H1 (cell line): ENCODE measurements at regions not wholly inside any gene's neighbourhood (a gene's known extent, or its start where the extent isn't known, plus 50 kb on each side); places are given as distances from the start of the nearest gene placed in this dataset.

ENCODE experiments used
- CTCF ChIA-PET: fragments of 300-600 bp; sonication (Branson Sonifier 250); formaldehyde crosslinking; loops from one replicate; lab custom pipeline; 2021; ENCODE audit not compliant: partially characterized antibody; lab: Charles Lee
- POLR2A ChIA-PET: fragments of 300-600 bp; sonication (Branson Sonifier 250); formaldehyde crosslinking; loops from one replicate; lab custom pipeline; 2021; ENCODE audit warnings: inconsistent platforms; ENCODE audit not compliant: partially characterized antibody; lab: Charles Lee
- DNase-seq, 2 experiments: peaks; one replicate each; pipeline versions ENCODE4 v3.0.0 to v3.0.0-alpha.2; 2010 to 2022; ENCODE audit warnings: low spot score in 2 of 2, low read depth in 1 of 2, mixed read lengths in 1 of 2
- FAIRE-seq: peaks from 2 replicates; lab custom pipeline; 2011; peaks lifted over from hg19 to GRCh38; lab: Jason Lieb, UNC
- H2AFZ ChIP-seq: 2 replicates; pipeline ENCODE4 v1.8.1; 2012; ENCODE audit warnings: low read length, inconsistent platforms
- H2AK5ac ChIP-seq: 2 replicates; pipeline ENCODE4 v1.6.1; 2013; ENCODE audit warnings: low read depth, low read length
- H2BK120ac ChIP-seq: replicated peaks from 2 replicates; pipeline ENCODE3; 2013; ENCODE audit warnings: low read depth, low read length, inconsistent platforms
- H2BK12ac ChIP-seq: 2 replicates; pipeline ENCODE4 v1.6.1; 2013; ENCODE audit warnings: low read depth, low read length
- H2BK15ac ChIP-seq: 2 replicates; pipeline ENCODE4 v1.6.1; 2013; ENCODE audit warnings: low read length
- H2BK20ac ChIP-seq: 2 replicates; pipeline ENCODE4 v1.6.1; 2013; ENCODE audit warnings: low read length
- H2BK5ac ChIP-seq: 2 replicates; pipeline ENCODE4 v1.6.1; 2013; ENCODE audit warnings: low read depth, low read length
- H3K14ac ChIP-seq: 2 replicates; pipeline ENCODE4 v1.6.1; 2013; ENCODE audit warnings: inconsistent platforms; ENCODE audit not compliant: insufficient read length
- H3K18ac ChIP-seq: 2 replicates; pipeline ENCODE4 v1.6.1; 2013; ENCODE audit warnings: low read length; ENCODE audit errors: extremely low read depth
- H3K23ac ChIP-seq: 2 replicates; pipeline ENCODE4 v1.6.1; 2013; ENCODE audit warnings: inconsistent platforms; ENCODE audit not compliant: insufficient read length
- H3K23me2 ChIP-seq: 2 replicates; pipeline ENCODE4 v1.6.1; 2013; ENCODE audit warnings: low read depth, low read length
- H3K27ac ChIP-seq: 2 replicates; pipeline ENCODE4 v1.6.1; 2011; ENCODE audit warnings: low read depth, low read length, inconsistent platforms
- H3K27me3 ChIP-seq, 4 experiments: replicated peaks in 1 of 4; 1 replicate in 1 of 4; 2 replicates in 3 of 4; pipeline versions ENCODE4 v1.6.1 to v1.8.1; 2011 to 2013; ENCODE audit warnings: low read length in 3 of 4, mild to moderate bottlenecking in 3 of 4, inconsistent platforms in 2 of 4, mixed read lengths in 2 of 4, moderate library complexity in 1 of 4; ENCODE audit not compliant: control insufficient read depth in 3 of 4, insufficient read depth in 3 of 4; ENCODE audit errors: extremely low read depth in 1 of 4
- H3K36me3 ChIP-seq, 4 experiments: 2 replicates each; pipeline versions ENCODE4 v1.6.1 to v1.8.1; 2011 to 2013; ENCODE audit warnings: mild to moderate bottlenecking in 4 of 4, low read length in 3 of 4, moderate library complexity in 2 of 4, control low read depth in 1 of 4, inconsistent platforms in 1 of 4; ENCODE audit not compliant: insufficient read depth in 4 of 4, control insufficient read depth in 2 of 4
- H3K4ac ChIP-seq: replicated peaks from 2 replicates; pipeline ENCODE3; 2013; ENCODE audit warnings: low read length, low read depth, mixed read lengths, inconsistent platforms; ENCODE audit not compliant: insufficient read length
- H3K4me1 ChIP-seq, 4 experiments: replicated peaks in 1 of 4; 1 replicate in 1 of 4; 2 replicates in 3 of 4; pipeline versions ENCODE4 v1.6.1 to v1.8.1; 2011 to 2013; ENCODE audit warnings: low read length in 3 of 4, inconsistent platforms in 2 of 4, mixed read lengths in 1 of 4; ENCODE audit not compliant: insufficient read depth in 4 of 4, control insufficient read depth in 3 of 4
- H3K4me2 ChIP-seq, 2 experiments: 2 replicates each; pipeline versions ENCODE4 v1.6.1 to v1.8.1; 2011 to 2013; ENCODE audit warnings: low read depth in 2 of 2, low read length in 2 of 2, control low read depth in 1 of 2, inconsistent platforms in 1 of 2, mild to moderate bottlenecking in 1 of 2; ENCODE audit not compliant: insufficient read depth in 1 of 2
- H3K4me3 ChIP-seq, 4 experiments: fragments of 200-600, 300-600 bp in 1 of 4; sonication (generic), shearing (Covaris generic), sonication (Bioruptor Twin) in 1 of 4; 2 replicates each; pipeline versions ENCODE4 v1.5.1 to v1.8.1; 2011 to 2016; ENCODE audit warnings: low read length in 4 of 4, low read depth in 3 of 4, control low read depth in 2 of 4, inconsistent platforms in 2 of 4, mild to moderate bottlenecking in 2 of 4, mixed read lengths in 1 of 4, moderate library complexity in 1 of 4; ENCODE audit not compliant: insufficient read depth in 2 of 4; ENCODE audit errors: extremely low read depth in 1 of 4
- H3K56ac ChIP-seq: replicated peaks from 2 replicates; pipeline ENCODE3; 2013; ENCODE audit warnings: low read depth, mild to moderate bottlenecking, mixed read lengths, low read length, inconsistent platforms; ENCODE audit not compliant: insufficient read length
- H3K79me1 ChIP-seq: 2 replicates; pipeline ENCODE4 v1.6.1; 2013; ENCODE audit warnings: low read depth, low read length, control low read depth
- H3K79me2 ChIP-seq, 2 experiments: 2 replicates each; pipeline versions ENCODE4 v1.6.1 to v1.8.1; 2012 to 2013; ENCODE audit warnings: low read length in 2 of 2, mild to moderate bottlenecking in 2 of 2, inconsistent platforms in 1 of 2; ENCODE audit not compliant: insufficient read depth in 2 of 2, control insufficient read depth in 1 of 2
- H3K9ac ChIP-seq, 4 experiments: replicated peaks in 1 of 4; 1 replicate in 1 of 4; 2 replicates in 3 of 4; pipeline versions ENCODE4 v1.6.1 to v1.8.1; 2011 to 2013; ENCODE audit warnings: low read depth in 3 of 4, low read length in 3 of 4, control low read depth in 2 of 4, mild to moderate bottlenecking in 2 of 4, moderate library complexity in 2 of 4, inconsistent platforms in 1 of 4; ENCODE audit errors: extremely low read depth in 1 of 4
- H3K9me3 ChIP-seq, 2 experiments: 2 replicates each; pipeline versions ENCODE4 v1.6.1 to v1.8.1; 2012 to 2013; ENCODE audit warnings: mild to moderate bottlenecking in 2 of 2, moderate library complexity in 2 of 2, control low read depth in 1 of 2, inconsistent platforms in 1 of 2, low read depth in 1 of 2, low read length in 1 of 2, mixed read lengths in 1 of 2; ENCODE audit not compliant: insufficient read depth in 2 of 2
- H4K20me1 ChIP-seq, 2 experiments: replicated peaks in 1 of 2; 2 replicates each; pipeline versions ENCODE3 to v1.8.1; 2011 to 2013; ENCODE audit warnings: inconsistent platforms in 2 of 2, low read length in 2 of 2, mild to moderate bottlenecking in 1 of 2; ENCODE audit not compliant: insufficient read depth in 2 of 2, control insufficient read depth in 1 of 2
- H4K5ac ChIP-seq: 2 replicates; pipeline ENCODE4 v1.6.1; 2013; ENCODE audit warnings: low read length, low read depth, mixed read lengths, inconsistent platforms; ENCODE audit not compliant: insufficient read length
- H4K8ac ChIP-seq: 2 replicates; pipeline ENCODE4 v1.8.0; 2013; ENCODE audit warnings: mild to moderate bottlenecking, moderate library complexity, low read length, inconsistent platforms; ENCODE audit not compliant: insufficient read depth; ENCODE audit errors: extremely low read depth
- H4K91ac ChIP-seq: replicated peaks from 2 replicates; pipeline ENCODE3; 2013; ENCODE audit warnings: low read length, mixed read lengths, inconsistent platforms; ENCODE audit not compliant: insufficient read length
- CEBPB ChIP-seq: IDR thresholded peaks from 2 replicates; pipeline ENCODE4 v1.6.1; 2012; ENCODE audit warnings: low read depth, low read length
- SRF ChIP-seq: IDR thresholded peaks from 2 replicates; pipeline ENCODE4 v1.6.1; 2011; ENCODE audit warnings: mild to moderate bottlenecking, low read depth, low read length, moderate library complexity
- WGBS, 2 experiments: shearing (Covaris generic) in 1 of 2; methylation state at CpG; one replicate each; pipeline versions ENCODE4 v1.1.6 to v1.1.7; 2013 to 2015; ENCODE audit warnings: low lambda C conversion rate in 2 of 2, mixed read lengths in 2 of 2, inconsistent platforms in 1 of 2, low coverage in 1 of 2, missing lambda C conversion rate in 1 of 2; ENCODE audit not compliant: insufficient replicate concordance in 2 of 2, insufficient coverage in 1 of 2, insufficient read length in 1 of 2; ENCODE audit errors: extremely low coverage in 1 of 2, missing lambda C conversion rate in 1 of 2; 5-methylcytosine and 5-hydroxymethylcytosine counted together

DNA sequence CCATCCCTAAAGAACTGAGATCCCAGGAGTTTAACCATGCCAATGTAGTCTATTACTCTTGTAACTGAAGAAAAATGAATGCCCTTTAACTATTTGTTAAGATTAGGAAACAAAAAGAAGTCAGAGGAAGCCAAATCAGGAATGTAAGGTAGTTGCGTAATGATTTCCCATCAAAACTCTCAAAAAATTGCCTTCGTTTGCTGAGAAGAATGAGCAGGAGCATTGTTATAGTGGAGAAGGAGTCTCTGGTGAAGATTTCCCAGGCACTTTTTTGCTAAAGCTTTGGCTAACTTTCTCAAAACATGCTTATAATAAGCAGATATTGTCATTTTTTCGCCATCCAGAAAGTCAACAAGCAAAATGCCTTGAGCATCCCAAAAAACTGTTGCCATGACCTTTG, 224.0 kb upstream of the SIX2 start:
- Histone ChIP-seq H4K5ac (no peak overlapping the region), H4K91ac (no peak overlapping the region), H3K27me3 (no peaks in the 10 kb centered on the region), H3K4me3 (no peak overlapping the region), H3K9me3 (no peaks in the 10 kb centered on the region), H3K23ac (no peak overlapping the region), H4K8ac (no peak overlapping the region)
- POLR2A ChIA-PET = no interaction called here
- 91% methylated on average over 3 of the region's 3 CpGs; no CpG with 5 or more reads in 1 of the 2 experiments for WGBS, 2 experiments
- TF ChIP-seq CEBPB (peak; percentile 77), SRF (no peak)
- TF ChIP-seq, all 59 proteins: peak for 1
- CTCF ChIA-PET = no interaction called here
- Histone ChIP-seq H4K20me1 (no peaks in the 10 kb centered on the region), H3K36me3 (no peaks in the 10 kb centered on the region), H3K4ac (no peak overlapping the region), H2BK12ac (no peak overlapping the region), H3K23me2 (no peaks in the 10 kb centered on the region), H3K79me2 (no peaks in the 10 kb centered on the region), H2AK5ac (no peak overlapping the region), H3K56ac (no peak overlapping the region), H3K4me2 (no peak overlapping the region), H3K14ac (no peak overlapping the region), H2BK5ac (no peak overlapping the region), H2BK20ac (no peak overlapping the region), H3K4me1 (no peaks in the 10 kb centered on the region), H2BK120ac (no peak overlapping the region), H3K79me1 (no peaks in the 10 kb centered on the region), H2BK15ac (no peak overlapping the region), H2AFZ (no peak overlapping the region), H3K9ac (no peak overlapping the region), H3K18ac (no peak overlapping the region), H3K27ac (no peak overlapping the region)
- FAIRE-seq (no peak), DNase-seq (no peak)
